Liver (tissue), 8 donors: ENCODE measurements at regions not wholly inside any gene's neighbourhood (a gene's known extent, or its start where the extent isn't known, plus 50 kb on each side); places are given as distances from the start of the nearest gene placed in this dataset.
A peak's percentile ranks its signal among the peaks of the same experiment; 100 is the strongest.

Experiments
- DNase-seq: peaks from one replicate; pipeline ENCODE4 v3.0.0-alpha.2; 2017; ENCODE audit warnings: low spot score
- H3K27ac ChIP-seq, 2 donors: one replicate each; pipeline ENCODE4 v1.7.0; 2013; ENCODE audit warnings: inconsistent platforms in 2 of 2, low read length in 2 of 2, control low read depth in 1 of 2, low read depth in 1 of 2, mild to moderate bottlenecking in 1 of 2
- H3K27me3 ChIP-seq, 4 donors: one replicate each; pipeline versions ENCODE4 v1.6.1 to v1.7.0; 2013; ENCODE audit warnings: low read length in 3 of 4, inconsistent platforms in 1 of 4, mild to moderate bottlenecking in 1 of 4, moderate library complexity in 1 of 4; ENCODE audit not compliant: control insufficient read depth in 4 of 4, insufficient read depth in 4 of 4
- H3K36me3 ChIP-seq, 4 donors: one replicate each; pipeline versions ENCODE4 v1.6.1 to v1.7.0; 2013; ENCODE audit warnings: low read length in 3 of 4, mild to moderate bottlenecking in 3 of 4, low read depth in 1 of 4, moderate library complexity in 1 of 4; ENCODE audit not compliant: control insufficient read depth in 4 of 4, insufficient read depth in 3 of 4
- H3K4me1 ChIP-seq, 4 donors: one replicate each; pipeline versions ENCODE4 v1.6.1 to v1.7.0; 2013; ENCODE audit warnings: low read length in 3 of 4, mild to moderate bottlenecking in 3 of 4, moderate library complexity in 1 of 4; ENCODE audit not compliant: control insufficient read depth in 4 of 4, insufficient read depth in 4 of 4
- H3K4me3 ChIP-seq, 3 donors: one replicate each; pipeline versions ENCODE4 v1.6.1 to v1.7.0; 2013; ENCODE audit warnings: low read length in 3 of 3, control low read depth in 1 of 3, low read depth in 1 of 3, mild to moderate bottlenecking in 1 of 3
- H3K9ac ChIP-seq, 2 donors: one replicate each; pipeline ENCODE4 v1.7.0; 2013; ENCODE audit warnings: low read length in 2 of 2, mild to moderate bottlenecking in 2 of 2, moderate library complexity in 2 of 2, control low read depth in 1 of 2, low read depth in 1 of 2
- H3K9me3 ChIP-seq, 4 donors: one replicate each; pipeline versions ENCODE4 v1.6.1 to v1.7.0; 2013; ENCODE audit warnings: low read length in 3 of 4; ENCODE audit not compliant: control insufficient read depth in 4 of 4
- EGR1 ChIP-seq, 2 donors: IDR thresholded peaks; 2 replicates each; pipeline ENCODE4 v1.6.1; 2016 to 2018; ENCODE audit warnings: antibody characterized with exemption in 2 of 2, low read depth in 2 of 2
- FOXA1 ChIP-seq: IDR thresholded peaks from 2 replicates; pipeline ENCODE4 v1.6.1; 2016; ENCODE audit warnings: antibody characterized with exemption
- FOXA2 ChIP-seq: IDR thresholded peaks from 2 replicates; pipeline ENCODE4 v1.6.1; 2016; ENCODE audit warnings: antibody characterized with exemption
- GABPA ChIP-seq, 2 donors: IDR thresholded peaks in 1 of 2; conservative IDR thresholded peaks in 1 of 2; 2 replicates each; pipeline ENCODE4 v1.6.1; 2016; ENCODE audit warnings: antibody characterized with exemption in 2 of 2, mild to moderate bottlenecking in 1 of 2, moderate library complexity in 1 of 2
- NR2F2 ChIP-seq: IDR thresholded peaks from 2 replicates; pipeline ENCODE4 v1.6.1; 2016; ENCODE audit warnings: antibody characterized with exemption
- RAD21 ChIP-seq, 2 donors: IDR thresholded peaks; 2 replicates each; pipeline ENCODE4 v1.6.1; 2016; ENCODE audit warnings: antibody characterized with exemption in 2 of 2, mild to moderate bottlenecking in 2 of 2
- RXRA ChIP-seq, 2 donors: IDR thresholded peaks; 2 replicates each; pipeline ENCODE4 v1.6.1; 2017 to 2018; ENCODE audit warnings: antibody characterized with exemption in 2 of 2, mild to moderate bottlenecking in 1 of 2
- SP1 ChIP-seq: IDR thresholded peaks from 2 replicates; pipeline ENCODE4 v1.6.1; 2018; ENCODE audit warnings: antibody characterized with exemption, mild to moderate bottlenecking
- YY1 ChIP-seq: IDR thresholded peaks from 2 replicates; pipeline ENCODE4 v1.6.1; 2016; ENCODE audit warnings: antibody characterized with exemption, mild to moderate bottlenecking
- WGBS: extraction: QIAGEN DNeasy Blood & Tissue Kit; methylation state at CpG from one replicate; pipeline ENCODE4 v1.1.7; 2013; 5-methylcytosine and 5-hydroxymethylcytosine counted together
- TF ChIP-seq, protein P1 (sequence below): IDR thresholded peaks from 2 replicates; pipeline ENCODE4 v1.6.1; 2016; ENCODE audit warnings: antibody characterized with exemption
- TF ChIP-seq, protein P2 (sequence below): IDR thresholded peaks from 2 replicates; pipeline ENCODE4 v1.6.1; 2016; ENCODE audit warnings: antibody characterized with exemption
- TF ChIP-seq, protein P3 (sequence below): fragments of 150-350 bp; IDR thresholded peaks from 2 replicates; pipeline ENCODE4 v1.5.1; 2017; ENCODE audit warnings: improper control_type of control experiment, low read depth, low read length; ENCODE audit not compliant: missing input control
- TF ChIP-seq, protein P4 (sequence below): IDR thresholded peaks from 2 replicates; pipeline ENCODE4 v1.6.1; 2016; ENCODE audit warnings: antibody characterized with exemption, mild to moderate bottlenecking
- donor health status: healthy.
- donor health status: healthy.
- donor health status: healthy.
- donor health status: healthy.
- donor health status: healthy.

DNA sequence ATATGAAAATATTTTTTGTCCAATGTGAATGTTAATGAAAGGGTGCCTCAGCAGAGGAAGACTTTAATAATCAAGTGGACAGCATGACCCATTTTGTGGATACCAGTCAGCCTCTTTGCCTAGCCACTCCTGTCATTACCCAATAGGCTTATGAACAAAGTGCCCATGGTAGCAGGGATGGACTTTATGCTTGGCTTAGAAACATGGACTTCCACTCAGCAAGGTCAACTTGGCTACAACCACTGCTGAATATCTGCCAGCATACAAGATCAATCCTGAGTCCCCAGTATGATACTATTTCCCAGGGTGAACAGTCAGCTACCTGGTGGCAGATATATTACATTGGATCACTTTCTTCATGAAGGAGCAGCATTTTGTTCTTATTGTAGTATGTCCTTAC is 56.7 kb upstream of the NXF3 start (continued):
- TF ChIP-seq FOXA2 = peak; percentile 18
- peak; percentile 38 for TF ChIP-seq FOXA1
- TF ChIP-seq RXRA (IDR thresholded peaks at IDR 0.05) = peak in 1 of 2 donors; percentile 58
- TF ChIP-seq, protein P1, sequence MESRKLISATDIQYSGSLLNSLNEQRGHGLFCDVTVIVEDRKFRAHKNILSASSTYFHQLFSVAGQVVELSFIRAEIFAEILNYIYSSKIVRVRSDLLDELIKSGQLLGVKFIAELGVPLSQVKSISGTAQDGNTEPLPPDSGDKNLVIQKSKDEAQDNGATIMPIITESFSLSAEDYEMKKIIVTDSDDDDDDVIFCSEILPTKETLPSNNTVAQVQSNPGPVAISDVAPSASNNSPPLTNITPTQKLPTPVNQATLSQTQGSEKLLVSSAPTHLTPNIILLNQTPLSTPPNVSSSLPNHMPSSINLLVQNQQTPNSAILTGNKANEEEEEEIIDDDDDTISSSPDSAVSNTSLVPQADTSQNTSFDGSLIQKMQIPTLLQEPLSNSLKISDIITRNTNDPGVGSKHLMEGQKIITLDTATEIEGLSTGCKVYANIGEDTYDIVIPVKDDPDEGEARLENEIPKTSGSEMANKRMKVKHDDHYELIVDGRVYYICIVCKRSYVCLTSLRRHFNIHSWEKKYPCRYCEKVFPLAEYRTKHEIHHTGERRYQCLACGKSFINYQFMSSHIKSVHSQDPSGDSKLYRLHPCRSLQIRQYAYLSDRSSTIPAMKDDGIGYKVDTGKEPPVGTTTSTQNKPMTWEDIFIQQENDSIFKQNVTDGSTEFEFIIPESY = peak; percentile 30
- TF ChIP-seq, protein P2, sequence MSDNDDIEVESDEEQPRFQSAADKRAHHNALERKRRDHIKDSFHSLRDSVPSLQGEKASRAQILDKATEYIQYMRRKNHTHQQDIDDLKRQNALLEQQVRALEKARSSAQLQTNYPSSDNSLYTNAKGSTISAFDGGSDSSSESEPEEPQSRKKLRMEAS = peak; percentile 27
- TF ChIP-seq RAD21 (IDR thresholded peaks at IDR 0.05) = peak in 1 of 2 donors; percentile 5

DNA sequence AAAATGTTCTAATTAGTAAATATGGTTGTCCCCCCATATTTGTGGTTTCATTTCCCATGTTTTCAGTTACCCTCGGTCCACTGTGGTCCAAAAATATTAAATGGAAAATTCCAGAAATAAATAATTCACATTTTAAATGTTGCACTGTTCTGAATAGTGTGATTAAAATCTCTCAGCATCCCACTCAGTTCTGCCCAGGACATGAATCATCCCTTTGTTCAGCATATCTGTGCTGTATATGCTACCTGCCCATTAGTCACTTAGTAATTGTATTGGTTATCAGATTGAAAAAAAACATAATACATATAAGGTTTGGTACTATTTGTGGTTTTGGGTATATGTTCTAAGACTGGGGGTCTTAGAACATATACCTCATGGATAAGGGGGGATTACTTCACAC is 55.1 kb upstream of the NXF3 start:
- Histone ChIP-seq H3K27me3 (no peaks in the 10 kb centered on the region), H3K9me3 (no peaks in the 10 kb centered on the region), H3K27ac (no peak overlapping the region), H3K4me3 (no peak overlapping the region), H3K4me1 (peaks cover 0 to 4% (median 2%) of the 10 kb centered on the region in 4 donors), H3K9ac (no peak overlapping the region), H3K36me3 (no peaks in the 10 kb centered on the region)
- no peak for DNase-seq
- no peak for TF ChIP-seq GABPA (IDR thresholded peaks at IDR 0.05 in 1 of 2, conservative IDR thresholded peaks at IDR 0.05 in 1 of 2)
- TF ChIP-seq EGR1 (IDR thresholded peaks at IDR 0.05; ENCODE audit: low read depth in 2 of 2) = no peak
- no peak for TF ChIP-seq RAD21 (IDR thresholded peaks at IDR 0.05)
- TF ChIP-seq, protein P3, sequence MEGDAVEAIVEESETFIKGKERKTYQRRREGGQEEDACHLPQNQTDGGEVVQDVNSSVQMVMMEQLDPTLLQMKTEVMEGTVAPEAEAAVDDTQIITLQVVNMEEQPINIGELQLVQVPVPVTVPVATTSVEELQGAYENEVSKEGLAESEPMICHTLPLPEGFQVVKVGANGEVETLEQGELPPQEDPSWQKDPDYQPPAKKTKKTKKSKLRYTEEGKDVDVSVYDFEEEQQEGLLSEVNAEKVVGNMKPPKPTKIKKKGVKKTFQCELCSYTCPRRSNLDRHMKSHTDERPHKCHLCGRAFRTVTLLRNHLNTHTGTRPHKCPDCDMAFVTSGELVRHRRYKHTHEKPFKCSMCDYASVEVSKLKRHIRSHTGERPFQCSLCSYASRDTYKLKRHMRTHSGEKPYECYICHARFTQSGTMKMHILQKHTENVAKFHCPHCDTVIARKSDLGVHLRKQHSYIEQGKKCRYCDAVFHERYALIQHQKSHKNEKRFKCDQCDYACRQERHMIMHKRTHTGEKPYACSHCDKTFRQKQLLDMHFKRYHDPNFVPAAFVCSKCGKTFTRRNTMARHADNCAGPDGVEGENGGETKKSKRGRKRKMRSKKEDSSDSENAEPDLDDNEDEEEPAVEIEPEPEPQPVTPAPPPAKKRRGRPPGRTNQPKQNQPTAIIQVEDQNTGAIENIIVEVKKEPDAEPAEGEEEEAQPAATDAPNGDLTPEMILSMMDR = no peak
- no peak for TF ChIP-seq SP1
- TF ChIP-seq NR2F2 = no peak
- TF ChIP-seq YY1 = no peak
- TF ChIP-seq, protein P4, sequence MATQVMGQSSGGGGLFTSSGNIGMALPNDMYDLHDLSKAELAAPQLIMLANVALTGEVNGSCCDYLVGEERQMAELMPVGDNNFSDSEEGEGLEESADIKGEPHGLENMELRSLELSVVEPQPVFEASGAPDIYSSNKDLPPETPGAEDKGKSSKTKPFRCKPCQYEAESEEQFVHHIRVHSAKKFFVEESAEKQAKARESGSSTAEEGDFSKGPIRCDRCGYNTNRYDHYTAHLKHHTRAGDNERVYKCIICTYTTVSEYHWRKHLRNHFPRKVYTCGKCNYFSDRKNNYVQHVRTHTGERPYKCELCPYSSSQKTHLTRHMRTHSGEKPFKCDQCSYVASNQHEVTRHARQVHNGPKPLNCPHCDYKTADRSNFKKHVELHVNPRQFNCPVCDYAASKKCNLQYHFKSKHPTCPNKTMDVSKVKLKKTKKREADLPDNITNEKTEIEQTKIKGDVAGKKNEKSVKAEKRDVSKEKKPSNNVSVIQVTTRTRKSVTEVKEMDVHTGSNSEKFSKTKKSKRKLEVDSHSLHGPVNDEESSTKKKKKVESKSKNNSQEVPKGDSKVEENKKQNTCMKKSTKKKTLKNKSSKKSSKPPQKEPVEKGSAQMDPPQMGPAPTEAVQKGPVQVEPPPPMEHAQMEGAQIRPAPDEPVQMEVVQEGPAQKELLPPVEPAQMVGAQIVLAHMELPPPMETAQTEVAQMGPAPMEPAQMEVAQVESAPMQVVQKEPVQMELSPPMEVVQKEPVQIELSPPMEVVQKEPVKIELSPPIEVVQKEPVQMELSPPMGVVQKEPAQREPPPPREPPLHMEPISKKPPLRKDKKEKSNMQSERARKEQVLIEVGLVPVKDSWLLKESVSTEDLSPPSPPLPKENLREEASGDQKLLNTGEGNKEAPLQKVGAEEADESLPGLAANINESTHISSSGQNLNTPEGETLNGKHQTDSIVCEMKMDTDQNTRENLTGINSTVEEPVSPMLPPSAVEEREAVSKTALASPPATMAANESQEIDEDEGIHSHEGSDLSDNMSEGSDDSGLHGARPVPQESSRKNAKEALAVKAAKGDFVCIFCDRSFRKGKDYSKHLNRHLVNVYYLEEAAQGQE = no peak
- TF ChIP-seq, protein P1 = no peak
- 85% methylated on average over 1 of the region's 1 CpG for WGBS
